GM19463 (cell line): ENCODE measurements at regions not wholly inside any gene's neighbourhood (a gene's known extent, or its start where the extent isn't known, plus 50 kb on each side); places are given as distances from the start of the nearest gene placed in this dataset.
A peak's percentile ranks its signal among the peaks of the same experiment; 100 is the strongest.

Experiments
- ATAC-seq: cut with Tn5 transposase; IDR thresholded peaks from one replicate; pipeline ENCODE4 v1.9.1; 2021; ENCODE audit warnings: mild to moderate bottlenecking, moderate library complexity; ENCODE audit not compliant: unreplicated experiment

DNA sequence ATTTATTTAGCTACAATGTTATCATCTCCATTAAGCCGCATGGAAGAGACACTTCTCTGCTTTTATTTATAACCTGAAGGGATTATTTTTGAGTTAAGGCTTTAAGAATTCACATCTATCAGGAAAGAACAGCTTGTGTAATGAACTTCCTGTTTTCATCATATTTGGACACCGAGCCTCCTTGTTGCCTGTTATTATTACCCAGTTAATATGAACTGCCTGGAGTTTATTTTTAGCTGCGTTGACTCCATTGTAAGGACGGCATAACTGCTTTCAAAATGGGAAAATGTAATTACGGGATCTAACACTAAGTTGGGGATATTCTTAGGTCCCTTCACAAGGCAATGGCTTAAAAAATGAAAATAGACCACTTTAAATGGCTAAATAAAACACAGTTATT is 89.0 kb upstream of the NR4A3 start:
- no peak for ATAC-seq

DNA sequence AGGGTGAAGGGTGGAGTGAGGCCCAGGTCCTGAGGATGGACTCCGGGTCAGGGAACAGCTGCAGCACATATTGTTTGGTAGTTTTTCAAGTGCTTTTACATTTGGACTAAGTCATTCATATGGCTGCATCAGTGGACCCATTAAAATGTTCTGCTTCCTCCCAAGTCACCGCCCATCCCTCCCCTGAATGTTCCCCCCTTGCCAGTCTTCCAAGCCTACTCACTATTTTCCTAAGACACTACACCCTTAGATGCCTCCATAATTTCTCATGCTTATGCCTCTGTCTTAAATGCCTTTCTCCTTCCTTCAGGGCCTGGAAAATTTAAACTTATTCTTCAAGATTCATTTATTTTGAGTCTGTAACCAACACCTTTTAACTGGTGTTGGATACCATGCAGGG is 86.6 kb upstream of the NR4A3 start:
- no peak for ATAC-seq

DNA sequence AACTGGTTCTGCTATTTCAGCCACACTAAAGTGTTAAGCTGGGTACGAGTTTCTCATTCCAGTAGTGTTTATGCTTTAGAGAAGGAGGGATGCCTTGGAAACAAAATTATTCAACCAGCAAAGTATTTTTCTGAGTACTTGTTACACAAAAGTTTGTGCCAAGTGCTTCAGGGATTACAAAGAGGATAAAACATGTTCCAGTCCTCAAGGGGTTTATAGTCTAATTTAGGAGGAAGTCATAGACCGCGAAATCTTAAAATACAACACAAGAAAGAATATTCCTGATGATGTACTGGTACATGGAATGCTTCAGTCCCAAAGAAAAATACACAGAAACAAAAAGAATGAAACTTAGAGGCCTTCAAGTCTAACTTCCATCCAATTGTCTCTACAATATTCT is 85.4 kb upstream of the NR4A3 start:
- no peak for ATAC-seq

DNA sequence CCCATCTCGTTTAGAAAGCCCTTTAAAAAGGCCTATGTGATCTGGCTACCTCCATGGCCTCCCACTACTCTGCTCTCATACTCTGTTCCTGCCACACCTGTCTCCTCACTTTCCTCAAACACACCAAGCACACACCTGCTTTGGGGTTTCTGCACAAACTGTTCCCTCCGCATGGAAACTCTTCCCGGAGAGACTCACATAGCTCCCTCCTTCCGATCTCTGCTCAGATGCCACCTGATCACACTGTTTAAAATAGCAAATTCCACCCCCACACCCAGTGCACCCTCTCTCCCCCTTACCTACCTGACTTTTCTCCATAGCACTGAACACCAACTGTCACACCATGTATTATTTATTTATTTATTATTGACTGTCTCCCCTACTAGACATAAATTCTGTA is 84.0 kb upstream of the NR4A3 start:
- ATAC-seq: no peak

DNA sequence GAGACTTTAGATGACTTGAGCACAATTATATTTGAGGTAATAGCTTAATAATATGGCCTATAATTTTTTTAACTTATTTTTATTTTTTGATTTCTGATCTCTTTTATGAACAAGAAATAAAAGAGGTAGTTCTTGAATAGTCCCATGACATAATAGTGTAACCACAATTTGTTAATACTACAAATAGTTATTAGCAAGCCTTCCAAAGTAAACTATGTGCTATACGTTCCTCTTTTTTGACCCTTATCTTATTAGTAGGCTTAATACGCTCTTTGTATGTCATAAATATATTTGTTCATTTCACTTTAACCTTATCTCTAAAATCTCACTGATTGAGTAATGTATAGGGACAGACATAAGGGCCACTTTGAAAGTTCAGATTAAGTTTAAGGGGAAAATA is 78.7 kb upstream of the NR4A3 start:
- no peak for ATAC-seq

DNA sequence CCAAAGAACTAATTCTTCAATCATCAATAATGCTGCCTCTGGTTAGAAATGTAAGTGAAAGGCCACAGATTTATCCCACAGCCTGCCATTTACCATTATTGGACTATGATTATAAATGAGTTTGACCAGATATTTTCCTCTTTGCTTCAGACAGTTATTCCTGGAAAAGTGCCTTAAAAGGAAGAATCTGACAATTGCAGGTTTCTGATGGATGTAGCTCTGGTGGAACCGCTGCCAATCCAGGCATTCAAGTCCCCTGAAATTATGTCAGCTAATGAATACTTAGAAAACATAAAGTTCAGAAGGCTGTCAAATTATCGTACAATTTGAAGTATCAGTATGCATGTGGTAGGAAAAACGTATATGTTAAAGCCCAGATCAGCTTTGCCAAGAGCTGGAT is 78.2 kb upstream of the NR4A3 start:
- no peak for ATAC-seq

DNA sequence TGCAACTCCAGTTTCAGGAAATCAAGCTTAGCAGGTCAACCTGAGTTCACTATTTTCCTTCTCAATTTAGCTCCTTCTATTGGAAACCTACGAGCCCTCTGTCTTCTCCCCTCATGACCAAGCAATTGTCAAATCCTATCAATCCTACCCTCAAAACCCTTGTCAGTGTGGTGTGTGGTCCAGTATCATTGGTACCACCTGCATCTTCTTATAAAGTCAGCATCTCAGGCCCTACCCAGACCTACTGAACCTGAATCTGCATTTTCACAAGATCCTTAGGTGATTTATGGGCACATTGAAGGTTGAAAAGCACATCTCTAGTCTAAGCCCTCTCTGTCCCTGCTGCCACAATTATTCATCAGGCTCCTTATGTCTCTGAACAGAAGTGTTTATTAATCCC is 77.6 kb upstream of the NR4A3 start:
- no peak for ATAC-seq

DNA sequence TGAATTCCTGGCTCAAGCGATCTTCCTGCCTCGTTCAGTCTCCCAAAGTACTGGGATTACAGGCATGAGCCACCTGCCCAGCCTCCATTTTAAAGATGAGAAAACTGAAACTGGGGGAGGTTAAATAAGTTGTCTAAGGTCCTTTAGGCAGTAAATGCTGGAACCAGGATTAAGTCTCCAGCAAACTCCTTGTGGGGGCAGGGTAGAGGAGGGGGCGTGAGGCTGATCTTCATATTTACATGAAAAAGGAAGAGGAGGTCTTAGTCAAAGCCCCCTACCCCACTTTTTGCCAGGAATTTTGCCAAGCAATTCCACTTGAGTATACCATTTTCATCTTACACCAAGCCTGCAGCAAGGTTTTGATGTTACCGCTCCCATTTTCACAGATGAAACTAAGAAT is 76.6 kb upstream of the NR4A3 start:
- no peak for ATAC-seq

DNA sequence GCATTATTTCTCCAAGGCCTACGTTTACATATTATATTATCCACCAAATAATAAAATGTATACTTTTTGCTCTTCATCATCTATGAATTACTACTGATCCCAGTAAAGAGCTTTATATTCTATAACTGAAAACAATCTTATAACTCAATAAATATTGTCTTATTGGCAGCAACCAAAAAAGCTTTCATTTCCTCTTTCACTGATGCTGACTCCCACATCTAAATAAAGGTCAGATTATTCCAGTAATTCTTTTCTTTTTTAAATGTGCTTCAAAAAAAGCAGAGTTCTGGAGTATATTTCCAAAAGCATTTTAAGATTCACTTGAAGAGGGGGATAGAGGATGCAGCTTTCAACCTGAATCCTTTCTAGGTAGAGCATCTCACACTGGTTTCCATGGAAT is 75.3 kb upstream of the NR4A3 start:
- no peak for ATAC-seq

DNA sequence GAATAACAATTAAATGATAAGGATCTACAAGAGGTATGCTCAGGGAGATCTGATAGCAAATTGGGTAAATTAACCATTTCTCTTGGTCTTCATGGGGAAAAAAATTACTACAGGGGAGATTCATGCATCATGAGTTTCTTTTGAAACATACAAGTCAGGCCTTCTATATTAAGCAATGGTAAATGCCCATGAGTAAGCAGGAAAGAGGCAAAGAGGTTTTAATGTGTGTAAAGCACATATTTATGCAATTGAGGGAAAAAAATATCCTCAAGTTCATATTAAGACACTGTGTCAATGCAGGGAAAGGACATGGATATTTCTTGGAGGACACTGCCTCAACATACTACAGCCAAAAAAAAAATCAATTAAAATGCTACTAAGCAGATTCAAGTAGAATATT is 73.4 kb upstream of the NR4A3 start:
- ATAC-seq: no peak

DNA sequence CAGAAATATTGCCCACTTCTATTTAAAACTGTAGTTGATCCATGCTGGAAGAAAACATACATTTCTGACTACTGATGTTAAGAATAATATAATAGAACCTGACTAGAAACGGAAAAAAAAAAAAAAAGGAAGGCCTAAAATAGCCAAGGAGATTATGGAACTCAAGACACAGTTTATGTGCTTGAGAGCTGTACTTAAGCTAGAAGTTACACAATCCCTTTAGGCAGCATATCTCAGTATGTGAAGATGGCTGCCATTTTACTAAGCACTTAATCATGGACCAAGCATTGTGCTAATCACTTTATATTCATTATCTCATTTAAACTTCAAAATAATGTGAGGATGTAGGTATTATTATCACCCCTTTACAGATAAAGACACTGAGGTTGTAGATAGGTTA is 73.0 kb upstream of the NR4A3 start:
- no peak for ATAC-seq

DNA sequence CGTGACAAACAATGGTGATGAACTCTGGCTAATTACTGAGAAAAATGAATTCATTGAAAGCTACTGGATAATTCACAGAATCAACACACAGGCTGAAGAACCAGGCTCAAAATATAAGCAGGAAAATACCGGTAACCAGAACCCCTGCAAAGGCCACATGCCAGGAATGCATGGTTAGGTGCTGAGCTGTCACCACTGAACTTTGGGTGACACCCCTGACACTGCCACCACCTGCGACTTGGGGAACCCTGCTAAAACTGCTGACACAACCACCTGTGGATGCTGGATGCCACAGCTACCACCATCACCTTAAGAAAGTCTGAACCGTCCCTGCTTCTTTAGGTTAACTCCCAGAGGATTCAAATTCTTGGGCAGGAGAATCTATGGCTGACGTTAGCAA is 72.0 kb upstream of the NR4A3 start:
- ATAC-seq: no peak

DNA sequence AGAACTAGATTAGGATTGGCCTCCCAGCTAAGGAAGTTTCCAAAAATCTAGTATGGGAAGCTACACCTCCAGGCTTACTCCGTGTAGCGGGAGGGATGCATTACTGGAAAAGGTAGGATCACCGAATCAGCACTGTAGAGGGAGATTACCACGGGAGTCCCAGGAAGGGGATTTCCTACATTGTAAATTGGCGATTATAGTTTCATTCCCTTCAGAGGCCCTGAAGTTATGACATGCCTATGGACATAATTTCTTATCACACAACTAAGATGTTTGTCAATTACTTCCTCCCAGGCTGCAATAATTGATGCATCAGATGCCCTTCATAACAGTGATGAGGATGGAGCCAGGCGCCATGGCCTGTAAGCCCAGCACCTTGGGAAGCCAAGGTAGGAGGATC is 71.2 kb upstream of the NR4A3 start:
- no peak for ATAC-seq

DNA sequence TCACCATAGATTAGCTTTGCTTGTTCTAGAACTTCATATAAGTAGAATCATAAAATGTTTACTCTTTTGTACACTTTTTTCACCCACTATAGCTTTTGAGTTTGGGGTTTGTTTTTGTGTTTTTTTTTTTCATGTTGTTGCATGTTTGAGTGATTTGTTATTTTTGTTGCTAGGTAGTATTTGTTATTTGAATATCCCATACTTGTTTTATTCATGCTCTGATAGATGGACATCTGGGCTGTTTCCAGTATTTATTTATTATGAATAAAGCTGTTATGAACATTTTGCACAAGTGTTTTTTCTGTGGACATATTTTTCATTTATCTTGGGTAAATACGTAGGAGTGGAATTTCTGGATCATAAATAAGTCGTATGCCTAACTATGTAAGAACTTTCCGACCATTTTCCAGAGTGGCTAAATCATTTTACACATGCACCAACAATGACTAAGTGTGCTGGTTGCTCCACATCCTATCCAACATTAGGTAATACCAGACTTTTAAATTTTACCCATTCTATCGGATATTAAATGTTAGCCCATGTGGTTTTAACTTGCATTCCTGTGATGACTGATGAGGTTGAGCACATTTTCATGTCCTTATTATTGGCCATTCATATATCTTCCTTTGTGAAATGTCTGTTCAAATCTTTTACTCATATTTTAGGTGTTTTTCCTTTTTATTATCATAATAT is 69.1 kb upstream of the NR4A3 start:
- no peak for ATAC-seq

DNA sequence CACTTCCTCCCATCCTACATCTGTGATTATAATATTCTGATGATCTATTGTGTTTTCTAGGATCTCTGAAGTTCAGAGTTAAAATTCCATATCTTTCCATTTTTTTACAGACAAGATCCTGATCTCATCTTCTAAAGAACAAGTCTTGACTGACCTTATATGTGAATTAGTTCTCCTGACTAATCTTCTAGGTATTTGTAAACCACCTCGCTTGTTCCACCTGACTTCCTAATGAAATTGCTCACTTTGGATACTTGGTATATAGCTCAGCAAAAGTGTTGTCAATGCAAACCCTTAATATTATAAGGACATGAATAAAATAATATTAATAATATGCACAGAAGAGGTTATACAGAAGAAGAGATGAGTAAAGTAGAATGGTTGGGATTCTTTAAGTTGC is 68.2 kb upstream of the NR4A3 start:
- ATAC-seq: no peak

DNA sequence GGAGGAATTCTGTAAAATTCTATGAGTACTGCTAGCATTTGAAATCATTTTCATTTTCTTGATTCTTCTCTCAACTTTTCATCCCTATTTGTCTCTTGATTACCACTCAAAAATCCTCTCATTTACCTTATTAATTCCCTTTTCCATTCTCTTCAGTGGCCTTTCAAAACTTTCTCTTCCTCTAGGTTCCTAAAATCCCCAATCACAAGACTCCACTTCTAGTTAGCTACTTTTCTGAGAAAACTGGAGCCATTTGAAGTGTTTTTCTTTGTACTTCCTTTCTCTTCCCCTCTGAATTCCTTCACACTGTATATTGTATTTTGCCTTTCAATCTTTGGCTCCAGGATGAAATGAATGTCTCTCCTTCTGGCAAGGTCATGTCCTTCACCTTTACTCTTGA is 61.3 kb upstream of the NR4A3 start:
- ATAC-seq: no peak

DNA sequence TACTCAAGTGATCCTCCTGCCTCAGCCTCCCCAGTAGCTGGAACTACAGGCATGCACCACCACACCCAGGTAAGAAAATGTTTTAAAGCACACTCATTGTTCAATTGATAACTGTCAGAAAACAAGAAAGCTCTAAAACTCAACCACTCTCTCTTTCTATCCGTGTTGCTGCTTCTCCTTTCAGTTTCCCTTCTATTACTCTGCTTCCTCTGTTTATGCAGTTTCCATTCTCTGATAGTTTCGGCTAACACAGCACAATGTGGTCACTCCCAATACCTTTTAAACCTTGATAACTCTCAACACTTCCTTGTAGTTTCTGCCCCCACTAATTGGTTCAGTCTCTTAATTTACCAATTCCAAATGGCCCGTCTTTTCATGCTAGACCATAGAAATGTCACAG is 59.2 kb upstream of the NR4A3 start:
- ATAC-seq: peak; percentile 100
